ENCODE measurements at regions not wholly inside any gene's neighbourhood (a gene's known extent, or its start where the extent isn't known, plus 50 kb on each side); places are given as distances from the start of the nearest gene placed in this dataset.

DNA sequence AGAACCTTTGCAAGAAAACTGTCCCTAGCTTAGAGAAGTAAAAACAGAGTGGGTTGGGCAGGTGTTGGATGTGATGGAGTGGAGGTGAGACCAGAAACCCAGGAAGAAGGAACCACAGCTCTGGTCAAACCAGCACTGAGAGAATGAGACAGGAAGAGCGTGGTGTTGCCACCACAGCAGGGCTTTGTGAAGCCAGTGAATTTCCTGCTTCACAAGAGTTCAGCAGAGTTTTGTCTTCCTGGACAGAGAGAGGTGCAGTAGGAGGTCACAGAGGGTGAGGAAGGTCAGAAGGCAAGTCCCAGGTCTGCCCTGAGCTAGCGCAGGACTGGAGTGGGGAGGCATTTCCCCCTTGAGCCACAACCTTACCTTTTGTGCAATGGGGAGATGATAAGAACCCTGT lies 2306.2 kb upstream of the ACO1 start:
- Mint-ChIP-seq H3K9me3 (peaks cover 0 to 4% of the 10 kb centered on the region in 2 experiments; a peak in 2 of 5 replicates), H3K36me3 (ENCODE audit: insufficient read depth in 1 of 3, low read depth in 3 of 3) (peaks cover 0 to 2% (median 0%) of the 10 kb centered on the region in 3 experiments; a peak in 1 of 7 replicates), H3K27me3 (ENCODE audit: low read depth) (no peaks in the 10 kb centered on the region; the same call in 1 of the 2 replicates), H3K27ac (no peak overlapping the region; a peak in 1 of 7 replicates), H3K4me1 (no peaks in the 10 kb centered on the region), H3K4me3 (no peak overlapping the region)
- no peaks in the 10 kb centered on the region for H3K4me1 ChIP-seq (ENCODE audit: insufficient read depth, low read length)
- no peaks in the 10 kb centered on the region for H3K79me2 ChIP-seq (ENCODE audit: insufficient read depth, low read length)
- no peaks in the 10 kb centered on the region for H3K79me1 ChIP-seq (ENCODE audit: insufficient read depth, low read depth, low read length, poor library complexity, severe bottlenecking)
- H4K5ac ChIP-seq (ENCODE audit: insufficient read length, low read depth, low read length), result no peak overlapping the region
- no peak overlapping the region for H3K27ac ChIP-seq (ENCODE audit: insufficient read length, low read depth, low read length)
- H2BK15ac ChIP-seq (ENCODE audit: low read depth, low read length), result no peak overlapping the region
- TF ChIP-seq, protein P1, sequence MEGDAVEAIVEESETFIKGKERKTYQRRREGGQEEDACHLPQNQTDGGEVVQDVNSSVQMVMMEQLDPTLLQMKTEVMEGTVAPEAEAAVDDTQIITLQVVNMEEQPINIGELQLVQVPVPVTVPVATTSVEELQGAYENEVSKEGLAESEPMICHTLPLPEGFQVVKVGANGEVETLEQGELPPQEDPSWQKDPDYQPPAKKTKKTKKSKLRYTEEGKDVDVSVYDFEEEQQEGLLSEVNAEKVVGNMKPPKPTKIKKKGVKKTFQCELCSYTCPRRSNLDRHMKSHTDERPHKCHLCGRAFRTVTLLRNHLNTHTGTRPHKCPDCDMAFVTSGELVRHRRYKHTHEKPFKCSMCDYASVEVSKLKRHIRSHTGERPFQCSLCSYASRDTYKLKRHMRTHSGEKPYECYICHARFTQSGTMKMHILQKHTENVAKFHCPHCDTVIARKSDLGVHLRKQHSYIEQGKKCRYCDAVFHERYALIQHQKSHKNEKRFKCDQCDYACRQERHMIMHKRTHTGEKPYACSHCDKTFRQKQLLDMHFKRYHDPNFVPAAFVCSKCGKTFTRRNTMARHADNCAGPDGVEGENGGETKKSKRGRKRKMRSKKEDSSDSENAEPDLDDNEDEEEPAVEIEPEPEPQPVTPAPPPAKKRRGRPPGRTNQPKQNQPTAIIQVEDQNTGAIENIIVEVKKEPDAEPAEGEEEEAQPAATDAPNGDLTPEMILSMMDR (conservative IDR thresholded peaks at IDR 0.05), result no peak
- H2BK12ac ChIP-seq (ENCODE audit: insufficient read length, low read depth, low read length), result no peak overlapping the region
- H3K23me2 ChIP-seq (ENCODE audit: insufficient read length, low read depth, low read length, poor library complexity, severe bottlenecking), result no peaks in the 10 kb centered on the region
- no peak overlapping the region for H3K14ac ChIP-seq (ENCODE audit: insufficient read depth, low read length)
- H3K18ac ChIP-seq (ENCODE audit: insufficient read length, low read depth, low read length), result no peak overlapping the region
- no peak overlapping the region for H2BK20ac ChIP-seq (ENCODE audit: low read depth, low read length, poor library complexity, severe bottlenecking)
- DNase-seq, result no peak
- no peak overlapping the region for H3K4me2 ChIP-seq (ENCODE audit: insufficient read depth, insufficient read length, low read length)
- H2BK5ac ChIP-seq (ENCODE audit: insufficient read length, low read length), result no peak overlapping the region
- H2AK5ac ChIP-seq (ENCODE audit: insufficient read length, low read length), result no peak overlapping the region
- no peak overlapping the region for H4K8ac ChIP-seq (replicated peaks; ENCODE audit: insufficient read length, low read depth, low read length)
- H3K9ac ChIP-seq (ENCODE audit: extremely low read depth, insufficient read length, low read length), result no peak overlapping the region
- no CpG with 5 or more reads among the region's 2 CpGs for WGBS (ENCODE audit: extremely low coverage, insufficient read length, low lambda C conversion rate)
- H4K91ac ChIP-seq (ENCODE audit: insufficient read length, low read depth, low read length), result no peak overlapping the region
- H3K9me3 ChIP-seq (ENCODE audit: control insufficient read depth, low read depth, low read length), result no peaks in the 10 kb centered on the region
- no peak overlapping the region for H2BK120ac ChIP-seq (ENCODE audit: low read depth, low read length, poor library complexity, severe bottlenecking)
- H3K27me3 ChIP-seq (ENCODE audit: insufficient read depth, low read length), result no peaks in the 10 kb centered on the region
- no peak overlapping the region for H3K4ac ChIP-seq (ENCODE audit: low read depth, low read length)
- H3K56ac ChIP-seq (ENCODE audit: insufficient read length, low read depth, low read length), result no peak overlapping the region
- H3K23ac ChIP-seq (ENCODE audit: insufficient read length, low read depth, low read length), result no peak overlapping the region
- H2AFZ ChIP-seq (ENCODE audit: low read length), result no peak overlapping the region
- no peaks in the 10 kb centered on the region for H4K20me1 ChIP-seq (ENCODE audit: control insufficient read depth, insufficient read depth, insufficient read length)
- no peak overlapping the region for H3T11ph ChIP-seq (ENCODE audit: low read length)

All from H9 (cell line).